Keratinocyte (primary cell): ENCODE measurements at regions not wholly inside any gene's neighbourhood (a gene's known extent, or its start where the extent isn't known, plus 50 kb on each side); places are given as distances from the start of the nearest gene placed in this dataset.

Source experiments
- DNase-seq: peaks from one replicate; pipeline ENCODE4 v3.0.0-alpha.2; 2011; ENCODE audit warnings: low read depth, missing footprints, low spot score
- FAIRE-seq: peaks from 2 replicates; lab custom pipeline; 2011; peaks lifted over from hg19 to GRCh38; lab: Jason Lieb, UNC
- H2AFZ ChIP-seq: 2 replicates; pipeline ENCODE4 v1.6.0; 2012; ENCODE audit warnings: low read length, control low read depth, inconsistent platforms; ENCODE audit not compliant: control insufficient read depth
- H3K27ac ChIP-seq: 2 replicates; pipeline ENCODE4 v1.5.1; 2011; ENCODE audit warnings: low read length; ENCODE audit not compliant: control insufficient read depth, insufficient read depth
- H3K27me3 ChIP-seq: 3 replicates; pipeline ENCODE4 v1.6.0; 2011; ENCODE audit warnings: low read length; ENCODE audit not compliant: control insufficient read depth, insufficient read depth; ENCODE audit errors: extremely low read depth
- H3K36me3 ChIP-seq, 2 experiments: 2 replicates in 1 of 2; 3 replicates in 1 of 2; pipeline ENCODE4 v1.5.1; 2011; ENCODE audit warnings: low read length in 2 of 2, mild to moderate bottlenecking in 1 of 2; ENCODE audit not compliant: control insufficient read depth in 2 of 2, insufficient read depth in 2 of 2; ENCODE audit errors: extremely low read depth in 1 of 2
- H3K4me1 ChIP-seq: 3 replicates; pipeline ENCODE4 v1.5.1; 2011; ENCODE audit warnings: low read length; ENCODE audit not compliant: control insufficient read depth, insufficient read depth; ENCODE audit errors: extremely low read depth
- H3K4me2 ChIP-seq: 3 replicates; pipeline ENCODE4 v1.6.0; 2011; ENCODE audit warnings: low read depth, low read length; ENCODE audit not compliant: control insufficient read depth, insufficient read depth; ENCODE audit errors: extremely low read depth
- H3K4me3 ChIP-seq, 3 experiments: fragments of 200-600 bp in 1 of 3; sonication (generic) in 1 of 3; 2 replicates in 2 of 3; 3 replicates in 1 of 3; pipeline ENCODE4 v1.5.1; 2011 to 2016; ENCODE audit warnings: low read length in 3 of 3, mild to moderate bottlenecking in 3 of 3, control low read depth in 2 of 3, inconsistent platforms in 1 of 3, low read depth in 1 of 3, mixed read lengths in 1 of 3, mixed run types in 1 of 3, moderate library complexity in 1 of 3; ENCODE audit not compliant: control insufficient read depth in 2 of 3, insufficient read depth in 2 of 3; ENCODE audit errors: extremely low read depth in 1 of 3
- H3K79me2 ChIP-seq: 2 replicates; pipeline ENCODE4 v1.6.0; 2012; ENCODE audit warnings: low read length; ENCODE audit not compliant: control insufficient read depth, insufficient read depth
- H3K9ac ChIP-seq: 3 replicates; pipeline ENCODE4 v1.6.0; 2011; ENCODE audit warnings: low read length; ENCODE audit not compliant: control insufficient read depth, insufficient read depth; ENCODE audit errors: extremely low read depth
- H3K9me1 ChIP-seq: 3 replicates; pipeline ENCODE4 v1.6.0; 2011; ENCODE audit warnings: low read length; ENCODE audit not compliant: control insufficient read depth, insufficient read depth; ENCODE audit errors: extremely low read depth
- H3K9me3 ChIP-seq: 2 replicates; pipeline ENCODE4 v1.5.1; 2012; ENCODE audit warnings: low read depth, low read length; ENCODE audit not compliant: control insufficient read depth
- H4K20me1 ChIP-seq: 3 replicates; pipeline ENCODE4 v1.6.0; 2011; ENCODE audit warnings: low read length; ENCODE audit not compliant: control insufficient read depth, insufficient read depth; ENCODE audit errors: extremely low read depth
- CTCF ChIP-seq, 3 experiments: IDR thresholded peaks in 1 of 3; conservative IDR thresholded peaks in 1 of 3; optimal IDR thresholded peaks in 1 of 3; 2 replicates in 2 of 3; 3 replicates in 1 of 3; pipeline versions ENCODE3 to v1.5.1; 2011; ENCODE audit warnings: low read length in 3 of 3, mild to moderate bottlenecking in 3 of 3, moderate library complexity in 2 of 3, control low read depth in 1 of 3, inconsistent platforms in 1 of 3; ENCODE audit not compliant: insufficient read depth in 2 of 3; ENCODE audit errors: extremely low read depth in 1 of 3
- EZH2 ChIP-seq: IDR thresholded peaks from one replicate; pipeline ENCODE4 v1.6.1; 2012; ENCODE audit warnings: inconsistent platforms, mild to moderate bottlenecking, low read length, moderate library complexity
- dilution Hi-C: fragments of 300-500 bp; cut with MboI; formaldehyde crosslinking; loops from one replicate; pipeline ENCODE4 v1.7.0; 2020; ENCODE audit warnings: low sequenced_read_pairs; ENCODE audit not compliant: extremely low pct_ligation_motif_present

DNA sequence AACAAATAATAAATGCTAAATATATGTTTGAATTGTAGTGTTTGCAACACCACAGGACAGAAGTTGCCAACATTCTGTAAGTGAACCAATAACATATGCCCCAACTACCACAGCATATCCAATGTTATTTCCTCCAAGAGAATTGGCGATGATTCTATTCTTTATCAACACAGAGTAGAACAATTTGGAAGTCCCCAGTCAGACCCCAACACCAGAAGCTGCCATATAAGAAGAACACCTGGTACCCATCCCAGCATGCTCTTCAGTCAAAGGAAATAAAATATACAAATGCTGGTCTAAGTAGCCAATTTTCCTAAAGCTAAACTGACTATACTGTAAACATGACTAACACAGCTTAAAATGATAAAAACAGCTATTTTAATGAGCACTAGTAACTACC, 145.7 kb downstream of the KLF12 start:
- H3K4me1 ChIP-seq = no peaks in the 10 kb centered on the region
- no peaks in the 10 kb centered on the region for H4K20me1 ChIP-seq
- no peaks in the 10 kb centered on the region for H3K9me3 ChIP-seq
- H3K4me2 ChIP-seq = no peak overlapping the region
- no peaks in the 10 kb centered on the region for H3K36me3 ChIP-seq
- no peak for FAIRE-seq
- no peak overlapping the region for H3K9ac ChIP-seq
- no peak for TF ChIP-seq EZH2
- TF ChIP-seq CTCF (optimal IDR thresholded peaks at IDR 0.05 in 1 of 3, IDR thresholded peaks at IDR 0.05 in 1 of 3, conservative IDR thresholded peaks at IDR 0.05 in 1 of 3; ENCODE audit: extremely low read depth in 1 of 3, insufficient read depth in 2 of 3, low read length in 3 of 3) = no peak
- H3K27ac ChIP-seq = no peak overlapping the region
- no peaks in the 10 kb centered on the region for H3K9me1 ChIP-seq
- H2AFZ ChIP-seq = no peak overlapping the region
- no peak overlapping the region for H3K4me3 ChIP-seq
- H3K27me3 ChIP-seq = no peaks in the 10 kb centered on the region
- dilution Hi-C loops = no loop called here
- H3K79me2 ChIP-seq = no peaks in the 10 kb centered on the region
- DNase-seq = no peak

GRCh38 chr13:73987618-73988017, 146.6 kb downstream of the KLF12 start:
- dilution Hi-C loops = no loop called here
- TF ChIP-seq EZH2 = no peak
- no peak for TF ChIP-seq CTCF (optimal IDR thresholded peaks at IDR 0.05 in 1 of 3, IDR thresholded peaks at IDR 0.05 in 1 of 3, conservative IDR thresholded peaks at IDR 0.05 in 1 of 3; ENCODE audit: extremely low read depth in 1 of 3, insufficient read depth in 2 of 3, low read length in 3 of 3)
- DNase-seq (no peak), FAIRE-seq (no peak)
- no peaks in the 10 kb centered on the region for H3K27me3 ChIP-seq
- no peak overlapping the region for H3K27ac ChIP-seq
- H3K9ac ChIP-seq = no peak overlapping the region
- no peaks in the 10 kb centered on the region for H4K20me1 ChIP-seq
- H3K9me1 ChIP-seq = no peaks in the 10 kb centered on the region
- H3K4me3 ChIP-seq = no peak overlapping the region
- H3K9me3 ChIP-seq = no peaks in the 10 kb centered on the region
- H3K4me1 ChIP-seq = no peaks in the 10 kb centered on the region
- no peaks in the 10 kb centered on the region for H3K79me2 ChIP-seq
- no peak overlapping the region for H2AFZ ChIP-seq
- no peak overlapping the region for H3K4me2 ChIP-seq
- H3K36me3 ChIP-seq = no peaks in the 10 kb centered on the region
